Left kidney (tissue), 1 donor: ENCODE measurements at regions not wholly inside any gene's neighbourhood (a gene's known extent, or its start where the extent isn't known, plus 50 kb on each side); places are given as distances from the start of the nearest gene placed in this dataset.
"Not testable (repeated sequence)": the region's sequence is repeated elsewhere in the genome, so short reads cannot be mapped to it uniquely, and the experiment has no call there.

Experiments
- DNase-seq: peaks from one replicate; pipeline ENCODE4 v3.0.0-alpha.2; 2013

- not testable (repeated sequence) for DNase-seq
Observed at GRCh38 chr17:30712859-30713258, 111.6 kb downstream of the CRLF3 start.

GRCh38 chr17:30711626-30712507 lies 112.6 kb downstream of the CRLF3 start:
- not testable (repeated sequence) for DNase-seq

GRCh38 chr17:30711176-30711575 lies 113.3 kb downstream of the CRLF3 start:
- DNase-seq, result not testable (repeated sequence)

- DNase-seq, result not testable (repeated sequence)
Observed at GRCh38 chr17:30710276-30711088, 114.0 kb downstream of the CRLF3 start.

GRCh38 chr17:30709561-30710275 lies 114.8 kb downstream of the CRLF3 start:
- DNase-seq, result not testable (repeated sequence)

- not testable (repeated sequence) for DNase-seq
Observed at GRCh38 chr17:30709096-30709495, 115.4 kb downstream of the CRLF3 start.

- peak; percentile 94 for DNase-seq
Observed at GRCh38 chr17:30708241-30709078, 116.0 kb downstream of the CRLF3 start.

- DNase-seq, result peak; percentile 73
Observed at GRCh38 chr17:30707724-30708240, 116.7 kb downstream of the CRLF3 start.

GRCh38 chr17:30706461-30707335 lies 117.8 kb downstream of the CRLF3 start:
- DNase-seq, result not testable (repeated sequence)

GRCh38 chr17:30706004-30706403 lies 118.5 kb downstream of the CRLF3 start:
- DNase-seq, result not testable (repeated sequence)

- no peak for DNase-seq
Observed at GRCh38 chr17:30701498-30701989, 122.9 kb downstream of the CRLF3 start.

- not testable (repeated sequence) for DNase-seq
Observed at GRCh38 chr17:30700833-30701232, 123.7 kb downstream of the CRLF3 start.

- peak; percentile 72 for DNase-seq
Observed at GRCh38 chr17:30697619-30698460, 126.7 kb downstream of the CRLF3 start.

GRCh38 chr17:30696234-30696633 lies 128.3 kb downstream of the CRLF3 start:
- no peak for DNase-seq

- not testable (repeated sequence) for DNase-seq
Observed at GRCh38 chr17:30695265-30695811, 129.2 kb downstream of the CRLF3 start.

GRCh38 chr17:30693772-30694171 lies 130.7 kb downstream of the CRLF3 start:
- peak; percentile 31 for DNase-seq

GRCh38 chr17:30689266-30690000 lies 135.1 kb downstream of the CRLF3 start:
- not testable (repeated sequence) for DNase-seq
